ENCODE measurements at regions not wholly inside any gene's neighbourhood (a gene's known extent, or its start where the extent isn't known, plus 50 kb on each side); places are given as distances from the start of the nearest gene placed in this dataset.

GRCh38 chr7:108634535-108634934, 64.9 kb downstream of the DNAJB9 start:
- no peak for TF ChIP-seq CTCF (IDR thresholded peaks at IDR 0.05)
- no peak for TF ChIP-seq POLR2A (IDR thresholded peaks at IDR 0.05)

All from right lobe of liver (tissue), 4 donors.